ENCODE measurements at regions not wholly inside any gene's neighbourhood (a gene's known extent, or its start where the extent isn't known, plus 50 kb on each side); places are given as distances from the start of the nearest gene placed in this dataset.
"Not testable (repeated sequence)": the region's sequence is repeated elsewhere in the genome, so short reads cannot be mapped to it uniquely, and the experiment has no call there.

DNA sequence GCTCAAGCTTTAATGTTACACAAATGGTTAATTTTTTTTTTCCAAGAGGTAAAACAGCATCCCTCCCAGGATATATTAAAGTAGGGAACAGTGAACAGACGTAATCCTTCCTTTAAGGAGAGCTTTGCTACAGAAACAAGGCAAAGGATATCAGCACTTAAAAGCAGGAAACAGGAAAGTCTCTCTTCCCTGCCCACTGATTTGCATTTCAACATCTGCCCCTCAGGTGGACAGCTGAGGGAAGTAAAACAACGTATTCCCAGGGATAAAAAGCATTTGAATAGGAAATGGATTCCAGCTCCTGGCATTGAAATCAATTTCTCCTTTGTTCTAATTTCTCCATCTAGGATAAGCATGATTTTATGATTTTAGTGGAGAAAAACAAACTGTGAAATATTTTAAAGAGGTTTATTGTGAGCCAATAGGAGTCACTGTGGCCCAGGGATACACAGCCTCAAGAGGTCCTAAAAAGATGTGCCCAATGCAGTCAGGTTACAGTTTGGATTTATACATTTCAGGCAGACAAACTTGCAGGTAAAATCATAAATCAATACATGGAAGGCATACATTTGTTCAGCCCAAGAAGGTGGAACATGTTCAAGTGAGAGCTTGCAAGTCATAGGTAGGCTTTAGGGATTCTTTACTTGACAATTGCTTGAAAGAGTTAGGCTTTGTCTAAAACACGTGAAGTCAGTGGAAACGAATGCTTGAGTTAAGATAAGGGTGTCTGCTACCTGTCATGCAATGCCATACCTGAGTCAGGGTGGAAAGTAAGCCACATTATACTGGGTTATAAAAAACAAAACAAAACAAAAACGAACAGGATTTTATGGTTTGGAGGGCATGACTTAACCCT lies 286.2 kb upstream of the VWC2 start:
- H3K9me3 ChIP-seq (ENCODE audit: low read depth, low read length): no peaks in the 10 kb centered on the region
- TF ChIP-seq POLR2AphosphoS5 (IDR thresholded peaks at IDR 0.05; ENCODE audit: borderline replicate concordance, low read depth, low read length): no peak
- no peak for TF ChIP-seq EZH2 (IDR thresholded peaks at IDR 0.05)
- no peak for TF ChIP-seq FOXP2 (optimal IDR thresholded peaks at IDR 0.05; ENCODE audit: control extremely low read depth, extremely low read length, insufficient read depth)
- no peak overlapping the region for H3K9ac ChIP-seq (ENCODE audit: insufficient read length)
- no peak for DNase-seq (ENCODE audit: low read depth, low spot score)
- no peaks in the 10 kb centered on the region for H3K36me3 ChIP-seq (ENCODE audit: insufficient read depth, low read length)
- H3K4me3 ChIP-seq: no peak overlapping the region
- H3K27ac ChIP-seq: no peak overlapping the region

- no peak overlapping the region for H3K27ac ChIP-seq
- H3K9ac ChIP-seq (ENCODE audit: insufficient read length): no peak overlapping the region
- H3K4me3 ChIP-seq: no peak overlapping the region
- no peaks in the 10 kb centered on the region for H3K36me3 ChIP-seq (ENCODE audit: insufficient read depth, low read length)
- TF ChIP-seq POLR2AphosphoS5 (IDR thresholded peaks at IDR 0.05; ENCODE audit: borderline replicate concordance, low read depth, low read length): no peak
- TF ChIP-seq FOXP2 (optimal IDR thresholded peaks at IDR 0.05; ENCODE audit: control extremely low read depth, extremely low read length, insufficient read depth): no peak
- TF ChIP-seq EZH2 (IDR thresholded peaks at IDR 0.05): no peak
- no peaks in the 10 kb centered on the region for H3K9me3 ChIP-seq (ENCODE audit: low read depth, low read length)
- no peak for DNase-seq (ENCODE audit: low read depth, low spot score)
Observed at GRCh38 chr7:49487830-49488140, 285.7 kb upstream of the VWC2 start.

GRCh38 chr7:49488573-49488972 lies 284.9 kb upstream of the VWC2 start:
- Histone ChIP-seq H3K9me3 (ENCODE audit: low read depth, low read length) (no peaks in the 10 kb centered on the region), H3K9ac (ENCODE audit: insufficient read length) (no peak overlapping the region), H3K4me3 (no peak overlapping the region), H3K27ac (no peak overlapping the region), H3K36me3 (ENCODE audit: insufficient read depth, low read length) (no peaks in the 10 kb centered on the region)
- no peak for DNase-seq (ENCODE audit: low read depth, low spot score)
- no peak for TF ChIP-seq FOXP2 (optimal IDR thresholded peaks at IDR 0.05; ENCODE audit: control extremely low read depth, extremely low read length, insufficient read depth)
- TF ChIP-seq POLR2AphosphoS5 (IDR thresholded peaks at IDR 0.05; ENCODE audit: borderline replicate concordance, low read depth, low read length): no peak
- no peak for TF ChIP-seq EZH2 (IDR thresholded peaks at IDR 0.05)

- no peaks in the 10 kb centered on the region for H3K9me3 ChIP-seq (ENCODE audit: low read depth, low read length)
- H3K36me3 ChIP-seq (ENCODE audit: insufficient read depth, low read length): no peaks in the 10 kb centered on the region
- H3K9ac ChIP-seq (ENCODE audit: insufficient read length): no peak overlapping the region
- no peak for DNase-seq (ENCODE audit: low read depth, low spot score)
- H3K4me3 ChIP-seq: no peak overlapping the region
- no peak for TF ChIP-seq FOXP2 (optimal IDR thresholded peaks at IDR 0.05; ENCODE audit: control extremely low read depth, extremely low read length, insufficient read depth)
- no peak for TF ChIP-seq POLR2AphosphoS5 (IDR thresholded peaks at IDR 0.05; ENCODE audit: borderline replicate concordance, low read depth, low read length)
- TF ChIP-seq EZH2 (IDR thresholded peaks at IDR 0.05): no peak
- no peak overlapping the region for H3K27ac ChIP-seq
Observed at GRCh38 chr7:49497471-49497870, 276.0 kb upstream of the VWC2 start.

DNA sequence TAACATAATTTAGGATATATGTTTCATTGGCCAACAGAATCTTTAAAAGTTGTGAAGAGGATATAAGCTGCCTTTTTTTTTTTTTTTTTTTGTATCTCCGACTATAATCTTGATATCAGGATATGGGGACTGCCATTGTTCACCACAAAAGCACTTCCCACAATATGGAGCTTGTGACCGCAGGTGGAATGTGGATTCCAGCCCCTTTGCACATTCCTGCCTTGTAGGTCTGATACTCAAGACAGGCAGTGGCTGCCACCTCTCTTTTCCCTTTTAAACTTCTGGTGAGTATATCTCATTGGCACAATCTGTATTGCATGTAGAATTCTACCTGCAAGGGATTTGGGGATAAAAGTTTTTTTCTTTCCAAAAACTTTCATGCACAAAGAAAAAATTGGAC lies 272.7 kb upstream of the VWC2 start:
- Histone ChIP-seq H3K4me3 (no peak overlapping the region), H3K27ac (no peak overlapping the region), H3K9ac (ENCODE audit: insufficient read length) (no peak overlapping the region), H3K9me3 (ENCODE audit: low read depth, low read length) (no peaks in the 10 kb centered on the region), H3K36me3 (ENCODE audit: insufficient read depth, low read length) (no peaks in the 10 kb centered on the region)
- TF ChIP-seq POLR2AphosphoS5 (IDR thresholded peaks at IDR 0.05; ENCODE audit: borderline replicate concordance, low read depth, low read length) (no peak), EZH2 (IDR thresholded peaks at IDR 0.05) (no peak), FOXP2 (optimal IDR thresholded peaks at IDR 0.05; ENCODE audit: control extremely low read depth, extremely low read length, insufficient read depth) (no peak)
- no peak for DNase-seq (ENCODE audit: low read depth, low spot score)

DNA sequence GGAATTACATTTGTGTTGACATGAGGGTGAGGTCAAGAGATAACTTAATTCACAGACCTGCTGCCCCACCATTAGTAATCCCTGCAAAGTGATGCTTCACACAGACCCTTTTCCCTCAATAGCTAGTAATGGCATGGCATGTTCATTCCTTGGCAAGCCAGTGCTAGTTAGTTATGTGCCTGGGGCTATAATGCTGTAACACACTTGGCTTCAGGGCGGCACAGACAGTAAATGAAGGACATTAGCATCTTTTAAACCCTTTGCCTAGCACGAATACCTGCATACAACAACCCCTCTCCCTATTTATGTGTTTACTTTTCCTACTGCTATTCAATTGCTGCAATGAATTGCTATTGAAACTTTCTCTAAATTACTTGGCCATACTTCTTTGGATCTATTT lies 266.2 kb upstream of the VWC2 start:
- not testable (repeated sequence) for H3K4me3 ChIP-seq; H3K9ac ChIP-seq (ENCODE audit: insufficient read length); H3K36me3 ChIP-seq (ENCODE audit: insufficient read depth, low read length); DNase-seq (ENCODE audit: low read depth, low spot score); H3K9me3 ChIP-seq (ENCODE audit: low read depth, low read length); H3K27ac ChIP-seq

- Histone ChIP-seq H3K27ac (no peak overlapping the region), H3K9ac (ENCODE audit: insufficient read length) (no peak overlapping the region), H3K36me3 (ENCODE audit: insufficient read depth, low read length) (no peaks in the 10 kb centered on the region), H3K4me3 (no peak overlapping the region), H3K9me3 (ENCODE audit: low read depth, low read length) (no peaks in the 10 kb centered on the region)
- no peak for TF ChIP-seq POLR2AphosphoS5 (IDR thresholded peaks at IDR 0.05; ENCODE audit: borderline replicate concordance, low read depth, low read length)
- no peak for TF ChIP-seq EZH2 (IDR thresholded peaks at IDR 0.05)
- no peak for TF ChIP-seq FOXP2 (optimal IDR thresholded peaks at IDR 0.05; ENCODE audit: control extremely low read depth, extremely low read length, insufficient read depth)
- no peak for DNase-seq (ENCODE audit: low read depth, low spot score)
Observed at GRCh38 chr7:49513911-49514310, 259.5 kb upstream of the VWC2 start.

GRCh38 chr7:49520951-49521350 lies 252.5 kb upstream of the VWC2 start:
- no peak for DNase-seq (ENCODE audit: low read depth, low spot score)

DNA sequence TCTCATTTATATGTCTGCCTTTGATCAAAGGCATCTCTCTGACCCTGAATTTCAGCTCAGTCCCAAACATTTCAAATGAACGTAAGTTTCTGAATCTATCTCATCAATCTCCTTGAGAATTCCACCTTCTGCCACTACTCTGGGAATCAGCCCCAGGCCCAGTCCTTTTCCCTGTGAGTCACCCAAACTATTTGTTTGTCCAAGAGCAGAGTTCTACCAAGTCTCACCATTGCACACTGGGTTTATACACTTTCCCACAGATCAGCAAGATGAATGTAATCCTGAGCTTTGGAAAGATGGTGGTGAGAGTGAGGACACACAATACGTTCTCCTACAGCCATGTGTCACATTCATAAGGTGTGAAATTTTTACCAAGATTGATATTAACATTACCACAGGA lies 251.3 kb upstream of the VWC2 start:
- DNase-seq (ENCODE audit: low read depth, low spot score): no peak
- Histone ChIP-seq H3K9ac (ENCODE audit: insufficient read length) (no peak overlapping the region), H3K36me3 (ENCODE audit: insufficient read depth, low read length) (no peaks in the 10 kb centered on the region), H3K9me3 (ENCODE audit: low read depth, low read length) (no peaks in the 10 kb centered on the region), H3K27ac (no peak overlapping the region), H3K4me3 (no peak overlapping the region)
- TF ChIP-seq FOXP2 (optimal IDR thresholded peaks at IDR 0.05; ENCODE audit: control extremely low read depth, extremely low read length, insufficient read depth) (no peak), EZH2 (IDR thresholded peaks at IDR 0.05) (no peak), POLR2AphosphoS5 (IDR thresholded peaks at IDR 0.05; ENCODE audit: borderline replicate concordance, low read depth, low read length) (no peak)

More at GRCh38 chr7:49520951-49521350, 252.5 kb upstream of the VWC2 start:
- Histone ChIP-seq H3K9me3 (ENCODE audit: low read depth, low read length) (no peaks in the 10 kb centered on the region), H3K9ac (ENCODE audit: insufficient read length) (no peak overlapping the region), H3K27ac (no peak overlapping the region), H3K36me3 (ENCODE audit: insufficient read depth, low read length) (no peaks in the 10 kb centered on the region), H3K4me3 (no peak overlapping the region)
- TF ChIP-seq FOXP2 (optimal IDR thresholded peaks at IDR 0.05; ENCODE audit: control extremely low read depth, extremely low read length, insufficient read depth) (no peak), POLR2AphosphoS5 (IDR thresholded peaks at IDR 0.05; ENCODE audit: borderline replicate concordance, low read depth, low read length) (no peak), EZH2 (IDR thresholded peaks at IDR 0.05) (no peak)
